ENCODE measurements at regions not wholly inside any gene's neighbourhood (a gene's known extent, or its start where the extent isn't known, plus 50 kb on each side); places are given as distances from the start of the nearest gene placed in this dataset.

DNA sequence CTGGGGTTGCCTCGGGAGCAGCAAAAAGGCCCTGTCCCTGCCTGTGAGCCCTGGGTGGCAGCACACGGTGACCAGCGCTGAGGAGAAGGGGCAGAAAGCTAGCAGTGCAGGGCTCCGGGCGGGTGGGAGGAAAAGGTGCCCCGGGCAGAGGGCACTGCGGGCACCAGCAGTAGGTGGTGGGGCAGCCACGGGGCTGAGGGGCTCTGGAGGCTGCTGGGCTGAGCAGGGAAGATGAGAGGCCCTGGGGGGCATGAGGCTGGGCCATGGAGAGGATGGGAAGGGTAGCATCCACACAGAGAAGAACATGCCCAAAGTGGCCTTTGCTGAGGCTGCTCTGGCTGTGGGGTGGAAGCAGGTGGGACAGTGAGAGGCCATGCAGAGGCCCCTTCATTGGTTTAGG is 67.5 kb upstream of the NKX1-1 start:
- TF ChIP-seq, protein P1, sequence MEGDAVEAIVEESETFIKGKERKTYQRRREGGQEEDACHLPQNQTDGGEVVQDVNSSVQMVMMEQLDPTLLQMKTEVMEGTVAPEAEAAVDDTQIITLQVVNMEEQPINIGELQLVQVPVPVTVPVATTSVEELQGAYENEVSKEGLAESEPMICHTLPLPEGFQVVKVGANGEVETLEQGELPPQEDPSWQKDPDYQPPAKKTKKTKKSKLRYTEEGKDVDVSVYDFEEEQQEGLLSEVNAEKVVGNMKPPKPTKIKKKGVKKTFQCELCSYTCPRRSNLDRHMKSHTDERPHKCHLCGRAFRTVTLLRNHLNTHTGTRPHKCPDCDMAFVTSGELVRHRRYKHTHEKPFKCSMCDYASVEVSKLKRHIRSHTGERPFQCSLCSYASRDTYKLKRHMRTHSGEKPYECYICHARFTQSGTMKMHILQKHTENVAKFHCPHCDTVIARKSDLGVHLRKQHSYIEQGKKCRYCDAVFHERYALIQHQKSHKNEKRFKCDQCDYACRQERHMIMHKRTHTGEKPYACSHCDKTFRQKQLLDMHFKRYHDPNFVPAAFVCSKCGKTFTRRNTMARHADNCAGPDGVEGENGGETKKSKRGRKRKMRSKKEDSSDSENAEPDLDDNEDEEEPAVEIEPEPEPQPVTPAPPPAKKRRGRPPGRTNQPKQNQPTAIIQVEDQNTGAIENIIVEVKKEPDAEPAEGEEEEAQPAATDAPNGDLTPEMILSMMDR (IDR thresholded peaks at IDR 0.05) = no peak
- TF ChIP-seq POLR2AphosphoS5 (IDR thresholded peaks at IDR 0.05) = no peak

Data from stomach (tissue), 4 donors.